ENCODE measurements at regions not wholly inside any gene's neighbourhood (a gene's known extent, or its start where the extent isn't known, plus 50 kb on each side); places are given as distances from the start of the nearest gene placed in this dataset.

DNA sequence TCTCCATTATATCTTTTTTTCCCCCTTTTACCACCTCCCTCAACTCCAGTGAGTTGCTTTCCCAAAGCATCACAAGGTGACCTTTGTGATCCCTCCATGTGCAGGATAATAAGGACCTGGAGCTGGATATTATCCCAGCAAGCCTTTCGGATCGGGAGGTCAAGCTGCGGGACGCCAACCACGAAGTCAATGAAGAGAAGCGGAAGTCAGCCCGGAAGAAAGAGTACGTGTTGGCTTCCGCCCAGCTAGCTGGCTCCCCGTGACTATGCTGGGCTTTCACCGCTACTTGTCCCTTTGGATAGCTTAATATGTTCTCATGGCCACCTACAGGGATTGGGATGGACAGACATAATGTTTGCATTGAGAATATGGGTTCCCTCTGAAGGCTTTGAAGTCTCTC is 273.7 kb upstream of the UMPS start:
- TF ChIP-seq, protein P1, sequence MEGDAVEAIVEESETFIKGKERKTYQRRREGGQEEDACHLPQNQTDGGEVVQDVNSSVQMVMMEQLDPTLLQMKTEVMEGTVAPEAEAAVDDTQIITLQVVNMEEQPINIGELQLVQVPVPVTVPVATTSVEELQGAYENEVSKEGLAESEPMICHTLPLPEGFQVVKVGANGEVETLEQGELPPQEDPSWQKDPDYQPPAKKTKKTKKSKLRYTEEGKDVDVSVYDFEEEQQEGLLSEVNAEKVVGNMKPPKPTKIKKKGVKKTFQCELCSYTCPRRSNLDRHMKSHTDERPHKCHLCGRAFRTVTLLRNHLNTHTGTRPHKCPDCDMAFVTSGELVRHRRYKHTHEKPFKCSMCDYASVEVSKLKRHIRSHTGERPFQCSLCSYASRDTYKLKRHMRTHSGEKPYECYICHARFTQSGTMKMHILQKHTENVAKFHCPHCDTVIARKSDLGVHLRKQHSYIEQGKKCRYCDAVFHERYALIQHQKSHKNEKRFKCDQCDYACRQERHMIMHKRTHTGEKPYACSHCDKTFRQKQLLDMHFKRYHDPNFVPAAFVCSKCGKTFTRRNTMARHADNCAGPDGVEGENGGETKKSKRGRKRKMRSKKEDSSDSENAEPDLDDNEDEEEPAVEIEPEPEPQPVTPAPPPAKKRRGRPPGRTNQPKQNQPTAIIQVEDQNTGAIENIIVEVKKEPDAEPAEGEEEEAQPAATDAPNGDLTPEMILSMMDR (IDR thresholded peaks at IDR 0.05; ENCODE audit: low read depth, low read length): no peak
- no peak for DNase-seq (ENCODE audit: extremely low read depth, low read depth)

DNA sequence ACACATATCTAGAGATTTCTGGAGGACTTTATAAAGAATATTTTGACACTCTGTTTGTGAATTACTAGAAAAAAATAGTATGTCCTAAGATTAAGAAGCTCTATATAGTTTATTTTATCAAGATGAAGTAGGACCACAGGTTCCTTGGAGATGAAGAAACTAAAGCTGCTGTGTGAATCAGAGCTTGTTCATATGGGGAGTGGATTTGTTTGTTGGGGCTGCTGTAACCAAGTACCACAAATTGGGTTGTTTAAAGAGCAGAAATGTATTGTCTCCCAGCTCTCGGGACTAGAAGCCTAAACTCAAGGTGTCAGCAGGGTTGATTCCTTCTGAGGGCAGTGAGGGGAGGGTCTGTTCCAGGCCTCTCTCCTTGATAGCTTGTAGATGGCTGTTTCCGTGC is 270.6 kb upstream of the UMPS start:
- TF ChIP-seq, protein P1 (IDR thresholded peaks at IDR 0.05; ENCODE audit: low read depth, low read length): no peak
- DNase-seq (ENCODE audit: extremely low read depth, low read depth): no peak

DNA sequence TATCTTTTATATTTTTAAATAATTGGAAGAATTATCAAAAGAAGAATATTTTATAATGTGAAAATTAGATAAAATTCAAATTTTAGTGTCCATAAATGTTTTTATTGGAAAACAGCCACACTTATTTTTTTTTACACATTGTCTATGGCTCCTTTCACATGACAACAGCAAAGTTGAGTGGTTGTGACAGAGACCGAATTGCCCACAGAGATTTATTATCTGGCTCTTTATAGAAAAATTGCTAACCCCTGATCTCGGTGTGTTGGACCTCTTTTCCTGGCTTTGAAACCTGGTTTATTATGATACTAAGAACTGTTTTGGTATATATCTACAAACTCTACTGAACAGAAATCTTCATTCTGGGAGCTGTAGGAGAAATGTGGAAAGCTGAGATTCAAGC is 269.1 kb upstream of the UMPS start:
- TF ChIP-seq, protein P1 (IDR thresholded peaks at IDR 0.05; ENCODE audit: low read depth, low read length): no peak
- no peak for DNase-seq (ENCODE audit: extremely low read depth, low read depth)

DNA sequence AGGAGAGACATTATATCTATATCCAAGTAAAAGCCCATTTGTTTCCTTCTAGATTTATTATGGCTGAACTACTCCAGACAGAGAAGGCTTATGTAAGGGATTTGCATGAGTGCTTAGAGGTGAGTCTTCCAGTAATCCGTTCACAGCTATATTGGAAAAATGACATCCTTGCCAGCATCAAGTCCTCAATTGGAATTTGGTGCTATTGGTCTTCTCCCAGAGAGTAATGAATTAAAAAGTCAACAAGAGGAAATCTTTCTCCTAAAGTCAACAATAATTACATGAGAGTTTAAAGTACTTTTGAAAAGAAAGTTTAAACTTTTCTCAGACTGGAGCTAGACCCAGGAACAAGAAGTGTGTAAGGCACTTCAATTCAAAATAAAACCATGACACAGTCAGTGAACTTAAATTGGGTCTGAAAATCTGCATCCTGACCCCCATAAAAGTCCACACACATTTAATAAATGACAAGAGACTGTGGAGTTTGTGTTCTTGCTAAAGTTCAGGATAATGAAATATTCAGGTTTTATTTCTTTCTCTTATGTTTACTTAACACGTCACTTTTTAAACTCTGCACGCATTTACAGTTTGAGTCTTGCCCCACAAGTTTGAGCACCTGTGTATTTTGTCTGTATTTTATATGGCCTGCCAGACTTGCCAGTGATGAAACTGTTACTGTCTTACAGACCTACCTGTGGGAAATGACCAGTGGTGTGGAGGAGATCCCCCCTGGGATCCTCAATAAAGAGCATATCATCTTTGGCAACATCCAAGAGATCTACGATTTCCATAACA is 268.2 kb upstream of the UMPS start:
- TF ChIP-seq, protein P1 (IDR thresholded peaks at IDR 0.05; ENCODE audit: low read depth, low read length): no peak
- DNase-seq (ENCODE audit: extremely low read depth, low read depth): no peak

DNA sequence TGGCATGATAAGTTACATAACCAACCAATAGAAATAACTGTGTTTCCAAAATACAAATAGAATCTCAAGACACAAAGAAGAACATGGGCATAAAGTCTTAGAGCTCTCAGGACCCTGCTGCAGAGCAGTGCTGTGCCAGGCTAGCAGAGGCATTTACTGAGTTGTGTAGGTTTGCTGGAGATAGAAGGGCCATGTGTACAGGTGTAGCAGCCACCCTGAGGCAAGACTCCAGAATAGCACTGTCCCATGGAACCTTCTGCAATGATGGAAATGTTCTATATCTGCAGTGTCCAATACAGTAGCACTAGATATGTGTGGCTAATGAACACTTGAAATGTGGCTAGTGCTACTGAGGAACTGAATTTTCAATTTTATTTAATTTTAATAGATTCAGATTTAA is 267.0 kb upstream of the UMPS start:
- TF ChIP-seq, protein P1 (IDR thresholded peaks at IDR 0.05; ENCODE audit: low read depth, low read length): no peak
- no peak for DNase-seq (ENCODE audit: extremely low read depth, low read depth)

DNA sequence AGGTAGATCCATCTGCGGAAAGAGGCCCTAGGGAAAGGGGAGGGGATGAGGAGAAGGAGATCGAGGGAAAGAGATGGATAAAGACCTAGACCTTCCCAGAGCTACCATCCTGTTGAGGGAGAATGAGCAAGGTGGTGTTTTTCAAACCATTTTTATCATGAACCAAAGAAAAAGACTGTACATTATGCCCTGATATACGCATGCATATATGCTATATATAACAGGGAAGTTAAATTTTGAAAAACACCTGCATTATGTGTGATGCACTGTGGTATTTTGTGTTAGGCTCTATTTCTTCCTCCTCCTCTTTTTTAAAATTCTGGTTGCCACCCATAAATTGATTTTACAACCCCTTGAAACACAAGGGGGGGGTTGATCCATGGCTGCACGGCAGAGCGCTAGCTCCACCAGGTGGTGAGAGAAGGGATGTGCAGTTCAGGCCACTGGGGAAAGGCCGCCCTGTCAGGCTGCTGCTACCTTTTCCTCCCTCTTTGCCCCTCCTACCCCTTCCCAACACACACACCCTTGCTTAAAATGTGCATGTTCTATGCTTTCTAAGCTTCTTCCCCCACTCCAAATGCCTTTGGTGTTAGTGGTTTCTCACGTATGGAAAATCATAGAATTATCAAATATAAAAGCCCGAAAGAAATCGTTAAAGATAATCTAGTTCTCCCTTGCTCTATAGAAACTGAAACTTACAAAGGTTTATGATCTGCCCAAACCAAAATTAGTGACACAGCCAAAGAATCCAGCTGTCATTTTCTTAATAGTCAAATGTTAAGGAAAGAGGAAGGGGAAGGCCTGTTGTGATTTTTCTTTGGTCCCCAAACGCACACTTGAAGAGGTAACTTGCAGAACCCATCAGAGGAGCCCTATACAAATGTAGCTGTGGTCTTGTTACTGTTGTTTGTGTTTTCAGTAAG is 262.0 kb upstream of the UMPS start:
- DNase-seq (ENCODE audit: extremely low read depth, low read depth): no peak

More for the DNA sequence above, 262.0 kb upstream of the UMPS start:
- TF ChIP-seq, protein P1 (IDR thresholded peaks at IDR 0.05; ENCODE audit: low read depth, low read length): peak; percentile 99
